Amniotic epithelial cell (primary cell): ENCODE measurements at regions not wholly inside any gene's neighbourhood (a gene's known extent, or its start where the extent isn't known, plus 50 kb on each side); places are given as distances from the start of the nearest gene placed in this dataset.
"Not testable (repeated sequence)": the region's sequence is repeated elsewhere in the genome, so short reads cannot be mapped to it uniquely, and the experiment has no call there.

Experiments
- DNase-seq: peaks from one replicate; pipeline ENCODE4 v3.0.0-alpha.2; 2010; ENCODE audit warnings: low read depth

DNA sequence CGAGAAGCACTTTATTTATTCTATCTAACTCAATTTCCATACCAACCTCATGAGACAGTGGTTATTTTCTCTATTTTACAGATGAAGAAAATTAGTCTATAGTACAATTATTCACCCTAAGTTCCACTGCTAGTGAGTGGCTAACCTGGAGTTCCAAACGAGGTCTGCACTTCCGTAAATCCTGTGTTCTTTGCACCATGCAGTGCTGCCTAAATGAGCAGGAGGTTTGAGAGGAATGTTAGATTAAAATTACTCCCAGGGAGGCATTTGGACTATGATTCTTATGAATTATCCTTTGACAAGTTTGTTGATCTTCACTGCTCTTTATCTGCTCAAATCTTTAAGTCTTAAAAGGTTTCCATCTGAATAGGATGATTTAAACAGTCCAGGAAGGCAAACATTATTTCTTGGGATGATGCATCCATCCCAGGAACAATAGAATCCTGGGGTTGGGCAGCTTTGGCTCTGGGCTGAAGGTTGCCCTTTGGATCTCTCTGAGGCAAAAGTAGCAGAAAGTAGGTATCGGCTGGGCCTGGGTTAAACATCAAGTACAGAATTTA, 400.8 kb downstream of the REEP3 start:
- DNase-seq = no peak

DNA sequence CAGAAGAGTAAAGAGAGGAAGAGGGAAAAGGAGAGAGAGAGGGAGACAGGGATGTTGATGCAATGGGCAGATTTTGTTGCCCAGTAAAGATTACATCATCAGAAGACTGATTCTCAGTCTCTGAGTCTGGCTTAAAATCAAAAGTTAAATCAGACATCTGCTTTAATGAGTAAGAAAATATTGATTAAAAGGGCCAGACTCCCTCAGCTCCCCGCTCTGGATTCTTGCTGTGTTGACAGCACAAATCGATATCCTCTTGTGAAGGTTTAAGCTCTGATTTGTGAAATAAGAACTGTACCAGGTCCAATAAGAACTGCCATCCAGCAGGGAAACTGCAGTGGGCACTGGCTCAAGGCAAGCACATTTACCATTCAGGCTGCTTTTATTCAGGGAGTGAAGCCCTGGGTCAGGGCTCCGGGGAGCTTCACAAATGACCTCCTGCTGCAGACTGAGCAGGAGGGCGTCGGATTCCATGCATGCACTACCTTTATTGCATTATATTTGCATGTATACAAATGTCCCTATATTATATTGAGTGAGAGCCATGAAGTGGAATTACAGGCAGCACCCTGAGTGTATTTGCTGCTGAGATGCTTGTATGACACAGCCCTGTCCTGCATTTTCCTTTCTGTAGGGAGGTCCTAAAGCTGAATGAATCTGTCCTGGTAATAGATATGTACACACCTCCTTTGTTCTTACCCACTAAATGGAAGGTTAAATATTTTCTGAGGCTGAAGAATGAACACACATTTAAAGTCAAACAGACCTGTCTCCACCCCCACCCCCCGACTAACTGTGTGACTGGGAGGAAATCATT, 401.5 kb downstream of the REEP3 start:
- no peak for DNase-seq

- DNase-seq = no peak
Measured at GRCh38 chr10:63929831-63930467, 408.7 kb downstream of the REEP3 start.

GRCh38 chr10:63930584-63930983, 409.4 kb downstream of the REEP3 start:
- DNase-seq = no peak

DNA sequence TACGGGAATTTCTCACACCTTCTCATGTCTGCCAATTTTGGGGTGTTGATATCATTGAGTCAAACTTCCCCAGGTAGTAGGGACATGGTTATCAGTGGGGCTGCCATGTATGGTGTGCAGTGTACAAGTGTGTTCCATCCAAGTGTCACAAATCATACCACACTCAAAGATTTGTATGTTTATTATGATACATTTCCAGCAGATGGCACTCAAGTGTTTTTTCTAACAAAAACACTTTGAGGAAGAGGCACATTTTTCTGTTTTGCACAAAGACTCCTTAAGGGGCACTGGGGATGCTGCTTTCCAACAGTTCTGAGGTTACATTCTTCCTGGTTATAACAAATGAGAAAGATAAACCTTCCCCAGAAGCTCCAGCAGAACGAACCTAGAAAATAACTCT, 414.5 kb downstream of the REEP3 start:
- DNase-seq = no peak

DNA sequence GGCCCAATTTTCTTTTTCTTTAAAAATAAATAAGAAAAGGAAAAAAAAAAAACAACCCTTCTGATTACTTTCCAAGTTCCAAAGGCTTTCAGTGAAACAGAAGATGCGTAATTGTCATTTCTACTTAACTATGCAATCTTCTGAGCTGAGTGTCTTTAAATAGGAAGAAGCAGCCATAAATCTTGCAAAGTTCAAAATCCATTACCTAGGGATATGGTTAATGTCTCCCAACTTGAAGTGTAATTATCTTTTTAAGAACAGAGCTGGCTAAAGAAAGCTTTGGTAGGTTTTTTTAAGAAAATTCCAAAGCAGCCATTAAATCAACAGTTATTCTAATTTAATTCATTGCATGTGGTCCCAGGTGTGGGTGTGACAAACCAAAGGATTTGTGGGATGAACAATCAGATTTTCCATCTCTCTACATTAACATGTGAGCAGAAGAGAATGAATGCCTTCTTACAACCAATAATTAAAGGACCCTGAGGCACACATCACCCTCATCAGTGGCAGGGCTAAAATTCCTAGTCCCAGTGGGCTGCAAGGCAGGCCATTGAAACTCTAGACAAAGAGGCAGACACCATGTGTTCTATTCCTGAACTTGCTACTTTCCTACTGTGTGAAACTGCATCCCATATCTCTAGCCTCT, 419.2 kb downstream of the REEP3 start:
- DNase-seq = no peak

DNA sequence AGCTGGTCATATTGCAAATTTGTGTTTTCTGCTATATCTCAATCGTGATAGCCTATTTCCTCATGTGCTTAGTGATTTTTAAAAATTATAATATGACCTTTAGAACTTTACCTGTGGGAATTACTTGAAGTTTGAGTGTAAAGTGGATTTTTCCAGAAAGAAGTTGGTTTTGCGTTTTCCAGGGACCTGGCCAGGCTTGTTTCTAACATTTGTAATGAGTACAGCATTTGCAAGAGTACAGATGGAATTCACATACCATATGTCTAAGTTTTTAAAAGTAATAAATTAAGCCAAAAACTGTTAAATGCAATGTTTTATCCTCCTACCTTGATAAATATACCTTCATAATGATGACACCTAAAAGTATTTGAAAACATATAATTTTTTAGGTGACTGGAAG, 443.2 kb downstream of the REEP3 start:
- DNase-seq = no peak

GRCh38 chr10:63965846-63966245, 444.6 kb downstream of the REEP3 start:
- DNase-seq = no peak

- DNase-seq = no peak
Measured at GRCh38 chr10:63972949-63973827, 452.0 kb downstream of the REEP3 start.

GRCh38 chr10:63976538-63976937, 455.3 kb downstream of the REEP3 start:
- no peak for DNase-seq

DNA sequence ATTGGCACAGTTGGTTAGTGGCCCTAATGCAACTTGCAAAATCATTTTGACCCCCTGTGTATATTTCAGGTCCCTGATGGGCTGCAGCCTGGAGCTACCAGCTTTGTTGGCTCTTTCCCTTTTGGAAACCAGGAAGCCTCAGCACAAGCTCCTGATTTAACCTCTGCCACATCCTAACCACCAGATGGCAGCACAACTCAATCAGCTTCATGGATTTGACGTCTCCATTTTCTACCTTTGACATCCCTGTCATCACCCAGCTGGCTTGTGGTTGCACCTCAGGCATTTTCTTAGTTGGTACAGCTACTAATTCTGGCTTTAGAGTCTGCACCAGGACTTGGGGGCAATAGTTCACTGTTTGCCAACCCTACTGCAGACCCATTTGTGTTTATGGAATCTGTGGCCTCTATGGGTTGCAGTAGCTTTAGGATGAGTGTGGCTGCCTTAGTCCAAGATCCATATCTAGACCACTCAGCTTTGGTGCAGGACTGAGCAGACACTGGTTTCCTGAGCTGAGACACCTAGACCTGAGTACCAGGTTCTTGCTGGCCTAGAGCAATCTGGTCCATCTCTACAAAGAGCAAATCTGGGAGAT, 456.2 kb downstream of the REEP3 start:
- DNase-seq = peak; percentile 3

DNA sequence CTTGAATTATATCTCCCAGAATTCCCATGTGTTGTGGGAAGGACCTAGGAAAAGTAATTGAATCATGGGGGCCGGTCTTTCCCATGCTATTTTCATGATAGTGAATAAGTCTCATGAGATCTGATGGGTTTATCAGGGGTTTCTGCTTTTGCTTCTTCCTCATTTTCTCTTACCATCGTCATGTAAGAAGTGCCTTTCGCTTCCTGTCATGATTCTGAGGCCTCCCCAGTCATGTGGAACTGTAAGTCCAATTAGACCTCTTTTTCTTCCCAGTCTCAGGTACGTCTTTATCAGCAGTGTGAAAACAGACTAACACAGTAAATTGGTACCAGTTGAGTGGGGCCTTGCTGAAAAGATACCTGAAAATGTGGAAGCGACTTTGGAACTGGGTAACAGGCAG, 459.7 kb downstream of the REEP3 start:
- not testable (repeated sequence) for DNase-seq

- not testable (repeated sequence) for DNase-seq
Measured at GRCh38 chr10:63984061-63984460, 462.9 kb downstream of the REEP3 start.

- DNase-seq = no peak
Measured at GRCh38 chr10:63986536-63986935, 465.3 kb downstream of the REEP3 start.

DNA sequence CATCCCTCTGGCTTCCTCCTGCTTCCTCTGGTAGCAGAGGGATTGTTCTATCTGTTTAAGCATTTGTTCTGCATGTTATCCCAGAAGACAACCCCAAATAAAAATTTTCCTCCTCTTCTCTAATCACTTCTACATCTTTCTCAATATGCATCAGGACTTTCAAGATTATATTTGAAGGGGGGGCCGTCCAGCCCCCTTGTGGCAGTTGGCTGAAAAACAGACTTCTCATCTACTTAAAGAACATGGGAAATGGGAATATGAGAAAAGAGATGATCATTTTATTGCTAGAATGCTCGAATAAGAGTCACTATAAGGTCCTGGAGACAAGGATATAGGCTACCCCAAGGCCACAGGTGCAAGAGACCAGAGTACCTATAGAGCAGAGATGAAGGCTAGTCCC, 466.0 kb downstream of the REEP3 start:
- DNase-seq = no peak

- no peak for DNase-seq
Measured at GRCh38 chr10:63994371-63994770, 473.2 kb downstream of the REEP3 start.

DNA sequence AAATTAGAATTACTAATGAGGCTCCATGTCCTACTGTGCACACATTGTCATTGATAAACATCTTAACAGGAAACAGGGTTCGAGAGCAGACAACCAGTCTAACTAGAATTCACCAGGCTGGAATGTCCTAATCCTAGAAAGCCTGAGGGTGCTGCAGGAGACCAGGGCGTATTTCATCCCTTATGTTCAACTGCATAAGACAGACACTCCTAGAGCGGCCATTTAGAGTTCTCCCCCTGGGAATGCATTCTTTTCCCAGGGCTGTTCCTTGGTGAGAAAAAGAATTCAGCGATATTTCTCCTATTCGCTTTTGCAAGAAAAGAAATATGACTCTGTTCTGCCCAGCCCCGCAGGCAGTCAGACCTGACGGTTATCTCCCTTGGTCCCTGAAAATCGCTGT, 486.0 kb downstream of the REEP3 start:
- DNase-seq = no peak

GRCh38 chr10:64010711-64011110, 489.5 kb downstream of the REEP3 start:
- no peak for DNase-seq

- DNase-seq = no peak
Measured at GRCh38 chr10:64011912-64012714, 490.9 kb downstream of the REEP3 start.

DNA sequence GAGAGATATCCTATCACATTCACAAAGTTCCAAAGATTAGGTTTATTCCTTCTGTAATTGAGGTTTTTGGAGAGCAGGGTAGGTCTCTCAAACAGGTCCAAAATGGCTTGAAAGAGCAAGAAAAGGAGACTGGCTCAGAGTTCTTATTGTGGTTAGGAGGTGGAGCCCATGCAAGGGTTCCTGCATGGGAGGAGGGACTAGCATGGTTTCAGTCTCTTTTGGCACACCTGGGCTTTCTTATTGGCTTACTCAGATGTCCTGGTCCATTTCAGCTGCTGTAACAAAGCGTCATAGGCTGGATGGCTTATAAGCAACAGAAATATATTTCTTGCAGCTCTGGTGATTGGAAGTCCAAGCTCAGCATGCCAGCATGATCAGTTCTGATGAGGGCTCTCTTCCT, 493.1 kb downstream of the REEP3 start:
- no peak for DNase-seq
